Prostate gland (tissue), 2 donors: ENCODE measurements at regions not wholly inside any gene's neighbourhood (a gene's known extent, or its start where the extent isn't known, plus 50 kb on each side); places are given as distances from the start of the nearest gene placed in this dataset.

ENCODE experiments used
- POLR2A ChIP-seq: fragments of 450-650 bp; IDR thresholded peaks from one replicate; pipeline ENCODE4 v1.6.1; 2016; ENCODE audit warnings: antibody characterized with exemption, mild to moderate bottlenecking
- TF ChIP-seq, protein P1 (sequence below), 4 experiments: fragments of 200-600 bp in 2 of 4; fragments of 450-650 bp in 2 of 4; sonication (generic) in 2 of 4; IDR thresholded peaks; 1 replicate in 3 of 4; 2 replicates in 1 of 4; pipeline ENCODE4 v1.5.1; 2016 to 2019; ENCODE audit warnings: antibody characterized with exemption in 4 of 4, mild to moderate bottlenecking in 2 of 4, moderate library complexity in 2 of 4

- TF ChIP-seq, protein P1, sequence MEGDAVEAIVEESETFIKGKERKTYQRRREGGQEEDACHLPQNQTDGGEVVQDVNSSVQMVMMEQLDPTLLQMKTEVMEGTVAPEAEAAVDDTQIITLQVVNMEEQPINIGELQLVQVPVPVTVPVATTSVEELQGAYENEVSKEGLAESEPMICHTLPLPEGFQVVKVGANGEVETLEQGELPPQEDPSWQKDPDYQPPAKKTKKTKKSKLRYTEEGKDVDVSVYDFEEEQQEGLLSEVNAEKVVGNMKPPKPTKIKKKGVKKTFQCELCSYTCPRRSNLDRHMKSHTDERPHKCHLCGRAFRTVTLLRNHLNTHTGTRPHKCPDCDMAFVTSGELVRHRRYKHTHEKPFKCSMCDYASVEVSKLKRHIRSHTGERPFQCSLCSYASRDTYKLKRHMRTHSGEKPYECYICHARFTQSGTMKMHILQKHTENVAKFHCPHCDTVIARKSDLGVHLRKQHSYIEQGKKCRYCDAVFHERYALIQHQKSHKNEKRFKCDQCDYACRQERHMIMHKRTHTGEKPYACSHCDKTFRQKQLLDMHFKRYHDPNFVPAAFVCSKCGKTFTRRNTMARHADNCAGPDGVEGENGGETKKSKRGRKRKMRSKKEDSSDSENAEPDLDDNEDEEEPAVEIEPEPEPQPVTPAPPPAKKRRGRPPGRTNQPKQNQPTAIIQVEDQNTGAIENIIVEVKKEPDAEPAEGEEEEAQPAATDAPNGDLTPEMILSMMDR (IDR thresholded peaks at IDR 0.05), result no peak
- no peak for TF ChIP-seq POLR2A
Measured at GRCh38 chr4:171612907-171613306, 200.3 kb upstream of the GALNTL6 start.
